GM12864 (cell line): ENCODE measurements at regions not wholly inside any gene's neighbourhood (a gene's known extent, or its start where the extent isn't known, plus 50 kb on each side); places are given as distances from the start of the nearest gene placed in this dataset.
"Not testable (repeated sequence)": the region's sequence is repeated elsewhere in the genome, so short reads cannot be mapped to it uniquely, and the experiment has no call there.

ENCODE experiments used
- DNase-seq: peaks from one replicate; pipeline ENCODE4 v3.0.0-alpha.2; 2011; ENCODE audit warnings: low read depth
- H3K4me3 ChIP-seq: 2 replicates; pipeline ENCODE4 v1.5.1; 2011; ENCODE audit warnings: mild to moderate bottlenecking, low read depth, low read length, control low read depth
- CTCF ChIP-seq: IDR thresholded peaks from 2 replicates; pipeline ENCODE4 v1.5.1; 2011; ENCODE audit warnings: low read depth, mild to moderate bottlenecking, moderate library complexity, low read length, control low read depth, inconsistent platforms; ENCODE audit errors: missing control alignments

GRCh38 chr16:13359835-13360234 is 458.4 kb downstream of the SHISA9 start:
- no peak for DNase-seq
- no peak overlapping the region for H3K4me3 ChIP-seq
- TF ChIP-seq CTCF = no peak

- TF ChIP-seq CTCF = no peak
- H3K4me3 ChIP-seq = no peak overlapping the region
- no peak for DNase-seq
Measured at GRCh38 chr16:13372421-13372820, 471.0 kb downstream of the SHISA9 start.

- no peak overlapping the region for H3K4me3 ChIP-seq
- no peak for TF ChIP-seq CTCF
- DNase-seq = peak; percentile 4
Measured at GRCh38 chr16:13376174-13376573, 474.8 kb downstream of the SHISA9 start.

- no peak overlapping the region for H3K4me3 ChIP-seq
- no peak for TF ChIP-seq CTCF
- DNase-seq = no peak
Measured at GRCh38 chr16:13377143-13377542, 475.7 kb downstream of the SHISA9 start.

- no peak for TF ChIP-seq CTCF
- no peak overlapping the region for H3K4me3 ChIP-seq
- no peak for DNase-seq
Measured at GRCh38 chr16:13378151-13378550, 476.8 kb downstream of the SHISA9 start.

- TF ChIP-seq CTCF = no peak
Measured at GRCh38 chr16:13379266-13379665, 477.9 kb downstream of the SHISA9 start.

GRCh38 chr16:13385156-13386040 is 484.0 kb downstream of the SHISA9 start:
- not testable (repeated sequence) for DNase-seq, H3K4me3 ChIP-seq

More at GRCh38 chr16:13379266-13379665, 477.9 kb downstream of the SHISA9 start:
- no peak overlapping the region for H3K4me3 ChIP-seq
- DNase-seq = no peak
